GM18505 (cell line): ENCODE measurements at regions not wholly inside any gene's neighbourhood (a gene's known extent, or its start where the extent isn't known, plus 50 kb on each side); places are given as distances from the start of the nearest gene placed in this dataset.

Source experiments
- ATAC-seq: cut with Tn5 transposase; IDR thresholded peaks from one replicate; pipeline ENCODE4 v1.9.1; 2021; ENCODE audit not compliant: unreplicated experiment
- POLR2A ChIP-seq: IDR thresholded peaks from 4 replicates; pipeline ENCODE4 v1.6.1; 2011; ENCODE audit warnings: borderline replicate concordance; ENCODE audit not compliant: insufficient read depth, insufficient read length; ENCODE audit errors: extremely low read depth

- no peak for TF ChIP-seq POLR2A
Observed at GRCh38 chr13:99042521-99043250, 64.8 kb upstream of the DOCK9 start.

GRCh38 chr13:99043831-99044231 is 66.0 kb upstream of the DOCK9 start:
- no peak for ATAC-seq
- no peak for TF ChIP-seq POLR2A

More at GRCh38 chr13:99042521-99043250, 64.8 kb upstream of the DOCK9 start:
- ATAC-seq, result no peak

- no peak for TF ChIP-seq POLR2A
- no peak for ATAC-seq
Observed at GRCh38 chr13:99044764-99045163, 66.9 kb upstream of the DOCK9 start.

GRCh38 chr13:99045396-99045795 is 67.5 kb upstream of the DOCK9 start:
- TF ChIP-seq POLR2A, result no peak
- no peak for ATAC-seq

- no peak for ATAC-seq
- TF ChIP-seq POLR2A, result no peak
Observed at GRCh38 chr13:99046851-99047250, 69.0 kb upstream of the DOCK9 start.

- no peak for ATAC-seq
- no peak for TF ChIP-seq POLR2A
Observed at GRCh38 chr13:99050983-99051488, 73.2 kb upstream of the DOCK9 start.

GRCh38 chr13:99051768-99052455 is 74.0 kb upstream of the DOCK9 start:
- no peak for TF ChIP-seq POLR2A
- ATAC-seq, result no peak

GRCh38 chr13:99053636-99054233 is 75.9 kb upstream of the DOCK9 start:
- no peak for ATAC-seq
- no peak for TF ChIP-seq POLR2A

- no peak for ATAC-seq
- no peak for TF ChIP-seq POLR2A
Observed at GRCh38 chr13:99055281-99055680, 77.4 kb upstream of the DOCK9 start.

- no peak for TF ChIP-seq POLR2A
- ATAC-seq, result no peak
Observed at GRCh38 chr13:99055735-99056134, 77.9 kb upstream of the DOCK9 start.

GRCh38 chr13:99056381-99057014 is 78.6 kb upstream of the DOCK9 start:
- TF ChIP-seq POLR2A, result no peak
- no peak for ATAC-seq

GRCh38 chr13:99057310-99057975 is 79.6 kb upstream of the DOCK9 start:
- ATAC-seq, result no peak
- TF ChIP-seq POLR2A, result no peak

- no peak for TF ChIP-seq POLR2A
- ATAC-seq, result no peak
Observed at GRCh38 chr13:99058527-99059495, 80.9 kb upstream of the DOCK9 start.
